DND-41 (cell line): ENCODE measurements at regions not wholly inside any gene's neighbourhood (a gene's known extent, or its start where the extent isn't known, plus 50 kb on each side); places are given as distances from the start of the nearest gene placed in this dataset.

Experiments
- CTCF ChIP-seq: IDR thresholded peaks from 2 replicates; pipeline ENCODE4 v1.5.1; 2012; ENCODE audit warnings: borderline replicate concordance, low read length, moderate library complexity, mild to moderate bottlenecking; ENCODE audit not compliant: poor library complexity, severe bottlenecking; ENCODE audit errors: extremely low read depth
- EZH2 ChIP-seq: IDR thresholded peaks from 3 replicates; pipeline ENCODE4 v1.6.1; 2012; ENCODE audit warnings: borderline replicate concordance, low read depth, mild to moderate bottlenecking, moderate library complexity, low read length, inconsistent platforms; ENCODE audit not compliant: severe bottlenecking

DNA sequence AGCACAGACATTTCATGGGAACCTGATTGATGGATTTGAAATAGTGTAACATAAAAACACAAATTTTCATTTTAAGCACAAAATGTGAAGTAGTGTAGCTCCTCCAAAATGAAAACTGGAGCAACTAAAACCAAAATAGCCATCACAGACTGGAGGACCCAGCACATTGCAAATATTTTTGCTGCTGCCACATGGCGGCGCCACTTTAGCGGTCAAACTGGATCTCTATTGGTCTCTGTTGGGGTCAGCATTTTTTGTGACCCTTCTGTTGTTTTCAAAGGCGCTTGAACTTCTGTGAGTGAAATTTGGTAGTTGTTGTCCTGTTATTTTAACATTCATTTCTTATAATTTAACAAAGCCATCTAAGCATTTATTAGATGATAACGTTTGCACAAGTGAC, 259.9 kb downstream of the IL20RB start:
- TF ChIP-seq CTCF, result peak; percentile 33
- no peak for TF ChIP-seq EZH2
